ENCODE measurements at regions not wholly inside any gene's neighbourhood (a gene's known extent, or its start where the extent isn't known, plus 50 kb on each side); places are given as distances from the start of the nearest gene placed in this dataset.
"Not testable (repeated sequence)": the region's sequence is repeated elsewhere in the genome, so short reads cannot be mapped to it uniquely, and the experiment has no call there.

DNA sequence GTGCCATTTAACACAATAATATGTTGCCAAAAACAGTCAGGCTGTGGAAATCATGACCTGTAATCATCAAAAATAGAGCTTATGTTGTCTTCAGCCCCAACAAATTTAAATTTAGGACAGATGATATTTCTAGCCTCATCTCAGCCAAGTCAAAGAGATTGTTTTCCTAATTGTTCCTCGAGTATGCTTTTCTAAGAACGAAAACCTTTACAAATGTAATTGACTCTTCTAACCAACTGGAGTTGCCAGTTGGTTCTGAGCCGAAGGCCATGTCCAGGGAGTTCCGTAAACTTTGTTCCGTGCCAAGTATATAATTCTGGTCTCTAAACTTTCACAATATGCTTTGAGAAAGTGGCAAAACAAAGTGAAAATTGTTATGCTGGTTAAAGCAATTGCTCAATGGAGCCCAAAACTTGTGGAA is 160.8 kb downstream of the CEMIP2 start:
- Histone ChIP-seq H3K4me3 (ENCODE audit: low read length) (no peak overlapping the region), H3K36me3 (ENCODE audit: control insufficient read depth, insufficient read depth, low read length) (no peaks in the 10 kb centered on the region), H3K27me3 (ENCODE audit: control insufficient read depth, insufficient read depth, low read length, poor library complexity, severe bottlenecking) (no peaks in the 10 kb centered on the region), H3K9ac (ENCODE audit: extremely low read depth, low read length, poor library complexity, severe bottlenecking) (no peak overlapping the region), H3K9me3 (ENCODE audit: control insufficient read depth, low read length) (peaks cover 17% of the 10 kb centered on the region), H3K4me1 (ENCODE audit: control insufficient read depth, insufficient read depth, low read length) (no peaks in the 10 kb centered on the region), H3K27ac (ENCODE audit: low read depth, low read length) (no peak overlapping the region)
- Mint-ChIP-seq H3K27ac (no peak overlapping the region), H3K4me1 (peaks cover 9% of the 10 kb centered on the region), H3K27me3 (ENCODE audit: insufficient read depth) (no peaks in the 10 kb centered on the region), H3K36me3 (ENCODE audit: low read depth) (peaks cover 5% of the 10 kb centered on the region), H3K9me3 (peaks cover 19% of the 10 kb centered on the region), H3K4me3 (no peak overlapping the region)
- TF ChIP-seq, protein P1, sequence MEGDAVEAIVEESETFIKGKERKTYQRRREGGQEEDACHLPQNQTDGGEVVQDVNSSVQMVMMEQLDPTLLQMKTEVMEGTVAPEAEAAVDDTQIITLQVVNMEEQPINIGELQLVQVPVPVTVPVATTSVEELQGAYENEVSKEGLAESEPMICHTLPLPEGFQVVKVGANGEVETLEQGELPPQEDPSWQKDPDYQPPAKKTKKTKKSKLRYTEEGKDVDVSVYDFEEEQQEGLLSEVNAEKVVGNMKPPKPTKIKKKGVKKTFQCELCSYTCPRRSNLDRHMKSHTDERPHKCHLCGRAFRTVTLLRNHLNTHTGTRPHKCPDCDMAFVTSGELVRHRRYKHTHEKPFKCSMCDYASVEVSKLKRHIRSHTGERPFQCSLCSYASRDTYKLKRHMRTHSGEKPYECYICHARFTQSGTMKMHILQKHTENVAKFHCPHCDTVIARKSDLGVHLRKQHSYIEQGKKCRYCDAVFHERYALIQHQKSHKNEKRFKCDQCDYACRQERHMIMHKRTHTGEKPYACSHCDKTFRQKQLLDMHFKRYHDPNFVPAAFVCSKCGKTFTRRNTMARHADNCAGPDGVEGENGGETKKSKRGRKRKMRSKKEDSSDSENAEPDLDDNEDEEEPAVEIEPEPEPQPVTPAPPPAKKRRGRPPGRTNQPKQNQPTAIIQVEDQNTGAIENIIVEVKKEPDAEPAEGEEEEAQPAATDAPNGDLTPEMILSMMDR (conservative IDR thresholded peaks at IDR 0.05), result no peak
- no peak for DNase-seq
- 95 to 97% methylated on average over 5 of the region's 5 CpGs for WGBS, 2 experiments (ENCODE audit: insufficient coverage in 1 of 2, insufficient read length in 1 of 2)

DNA sequence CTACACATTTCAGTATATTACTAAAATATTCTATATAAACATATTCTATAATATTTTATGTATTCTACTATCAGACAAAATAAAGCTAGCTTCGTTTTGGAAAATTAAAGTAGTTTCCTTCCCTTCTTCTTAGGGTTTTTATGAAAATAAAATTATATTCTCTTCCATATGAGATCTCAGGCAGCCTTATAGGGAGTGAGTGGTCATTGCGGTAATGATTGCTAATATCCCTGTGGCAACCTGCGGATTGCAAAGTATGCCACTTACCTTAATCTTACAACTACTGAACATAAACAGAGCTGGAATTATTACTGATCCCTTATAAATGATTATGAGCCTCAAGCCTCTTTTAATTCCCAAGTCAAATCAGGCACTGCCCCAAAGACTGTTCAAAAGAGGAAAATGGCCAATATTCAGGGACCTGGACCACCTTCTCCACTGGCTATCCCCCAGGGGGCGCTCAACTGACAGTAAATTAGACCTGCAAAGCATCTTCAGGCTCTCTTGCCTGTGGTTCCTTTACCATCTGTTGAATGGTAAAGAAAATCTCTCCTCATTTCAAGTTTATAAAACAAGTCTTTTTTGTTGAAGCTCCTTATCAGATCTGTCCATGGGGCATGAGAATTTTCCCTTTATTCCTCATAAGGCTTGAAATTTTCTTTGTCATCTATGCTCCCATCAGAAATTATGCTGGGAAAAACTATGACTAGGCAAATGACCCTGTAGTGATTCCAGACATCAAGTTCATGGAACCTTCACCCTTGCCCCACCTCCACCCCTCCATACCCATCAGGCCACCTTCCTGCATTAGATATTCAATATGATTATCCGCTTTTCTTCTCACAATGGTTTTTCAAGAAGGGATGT is 163.9 kb downstream of the CEMIP2 start:
- no peak overlapping the region for H3K27ac Mint-ChIP-seq
- H3K27me3 Mint-ChIP-seq (ENCODE audit: insufficient read depth), result no peaks in the 10 kb centered on the region
- Histone ChIP-seq H3K36me3 (ENCODE audit: control insufficient read depth, insufficient read depth, low read length) (no peaks in the 10 kb centered on the region), H3K9ac (ENCODE audit: extremely low read depth, low read length, poor library complexity, severe bottlenecking) (no peak overlapping the region), H3K4me3 (ENCODE audit: low read length) (no peak overlapping the region), H3K27ac (ENCODE audit: low read depth, low read length) (no peak overlapping the region), H3K4me1 (ENCODE audit: control insufficient read depth, insufficient read depth, low read length) (no peaks in the 10 kb centered on the region), H3K9me3 (ENCODE audit: control insufficient read depth, low read length) (no peaks in the 10 kb centered on the region), H3K27me3 (ENCODE audit: control insufficient read depth, insufficient read depth, low read length, poor library complexity, severe bottlenecking) (no peaks in the 10 kb centered on the region)
- TF ChIP-seq, protein P1 (conservative IDR thresholded peaks at IDR 0.05), result peak; percentile 94
- H3K4me1 Mint-ChIP-seq, result peaks cover 9% of the 10 kb centered on the region
- WGBS, 2 experiments (ENCODE audit: insufficient coverage in 1 of 2, insufficient read length in 1 of 2), result 0 to 69% methylated on average over 1 to 4 of the region's 5 CpGs
- DNase-seq, result peak; percentile 92
- no peaks in the 10 kb centered on the region for H3K36me3 Mint-ChIP-seq (ENCODE audit: low read depth)
- H3K9me3 Mint-ChIP-seq, result no peaks in the 10 kb centered on the region
- H3K4me3 Mint-ChIP-seq, result no peak overlapping the region

DNA sequence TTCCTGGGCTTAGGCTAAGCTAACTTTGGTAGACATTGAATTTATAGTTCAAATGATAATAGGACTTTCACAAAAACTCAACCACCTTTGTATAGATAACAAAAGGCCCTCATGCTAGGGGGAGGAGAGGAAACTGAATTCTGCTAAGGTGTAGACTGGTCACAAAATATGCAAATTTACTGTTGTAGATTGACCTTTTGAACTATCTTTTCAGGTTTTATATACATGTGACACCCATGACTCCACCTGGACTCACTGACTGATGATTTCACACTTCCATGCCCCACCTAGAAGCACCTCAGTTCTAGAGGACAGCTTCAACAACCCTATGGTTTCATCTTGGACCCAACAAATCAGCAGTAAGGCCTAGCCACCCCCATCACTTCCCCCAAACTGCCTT is 165.7 kb downstream of the CEMIP2 start:
- Histone ChIP-seq H3K4me3 (ENCODE audit: low read length) (no peak overlapping the region), H3K4me1 (ENCODE audit: control insufficient read depth, insufficient read depth, low read length) (no peaks in the 10 kb centered on the region), H3K36me3 (ENCODE audit: control insufficient read depth, insufficient read depth, low read length) (no peaks in the 10 kb centered on the region), H3K9ac (ENCODE audit: extremely low read depth, low read length, poor library complexity, severe bottlenecking) (no peak overlapping the region), H3K27ac (ENCODE audit: low read depth, low read length) (no peak overlapping the region), H3K9me3 (ENCODE audit: control insufficient read depth, low read length) (no peaks in the 10 kb centered on the region), H3K27me3 (ENCODE audit: control insufficient read depth, insufficient read depth, low read length, poor library complexity, severe bottlenecking) (no peaks in the 10 kb centered on the region)
- Mint-ChIP-seq H3K4me1 (no peaks in the 10 kb centered on the region), H3K27ac (no peak overlapping the region), H3K4me3 (no peak overlapping the region), H3K27me3 (ENCODE audit: insufficient read depth) (no peaks in the 10 kb centered on the region), H3K36me3 (ENCODE audit: low read depth) (no peaks in the 10 kb centered on the region), H3K9me3 (no peaks in the 10 kb centered on the region)
- DNase-seq, result no peak
- TF ChIP-seq, protein P1 (conservative IDR thresholded peaks at IDR 0.05), result no peak

DNA sequence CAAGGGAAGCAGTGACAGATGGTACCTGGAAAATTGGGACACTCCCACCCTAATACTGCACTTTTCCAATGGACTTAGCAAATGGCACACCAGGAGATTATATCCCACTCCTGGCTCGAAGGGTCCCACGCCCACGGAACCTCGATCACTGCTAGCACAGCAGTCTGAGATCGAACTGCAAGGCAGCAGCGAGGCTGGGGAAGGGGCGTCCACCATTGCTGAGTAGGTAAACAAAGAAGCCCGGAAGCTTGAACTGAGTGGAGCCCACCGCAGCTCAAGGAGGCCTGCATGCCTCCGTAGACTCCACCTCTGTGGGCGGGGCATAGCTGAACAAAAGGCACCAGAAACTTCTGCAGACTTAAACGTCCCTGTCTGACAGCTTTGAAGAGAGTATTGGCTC is 172.6 kb downstream of the CEMIP2 start:
- H3K4me1 Mint-ChIP-seq, result peaks cover 14% of the 10 kb centered on the region
- not testable (repeated sequence) for H3K4me3 Mint-ChIP-seq; DNase-seq; H3K36me3 ChIP-seq (ENCODE audit: control insufficient read depth, insufficient read depth, low read length); H3K9ac ChIP-seq (ENCODE audit: extremely low read depth, low read length, poor library complexity, severe bottlenecking); H3K27ac Mint-ChIP-seq; H3K27ac ChIP-seq (ENCODE audit: low read depth, low read length); H3K4me1 ChIP-seq (ENCODE audit: control insufficient read depth, insufficient read depth, low read length); H3K27me3 Mint-ChIP-seq (ENCODE audit: insufficient read depth); H3K27me3 ChIP-seq (ENCODE audit: control insufficient read depth, insufficient read depth, low read length, poor library complexity, severe bottlenecking); H3K9me3 ChIP-seq (ENCODE audit: control insufficient read depth, low read length); H3K36me3 Mint-ChIP-seq (ENCODE audit: low read depth); H3K4me3 ChIP-seq (ENCODE audit: low read length)
- H3K9me3 Mint-ChIP-seq, result peaks cover 11% of the 10 kb centered on the region
- WGBS, 2 experiments (ENCODE audit: insufficient coverage in 1 of 2, insufficient read length in 1 of 2), result 86 to 88% methylated on average over 12 of the region's 12 CpGs

Data from endodermal cell (in vitro differentiated cells).